ENCODE measurements at regions not wholly inside any gene's neighbourhood (a gene's known extent, or its start where the extent isn't known, plus 50 kb on each side); places are given as distances from the start of the nearest gene placed in this dataset.

- DNase-seq (no peak), ATAC-seq (no peak)
- intact Hi-C loops (cut with micrococcal nuclease), result no loop called here
These were observed 125.8 kb upstream of the PCDH9 start for GRCh38 chr13:67355812-67356476.

- DNase-seq (no peak), ATAC-seq (no peak)
- intact Hi-C loops (cut with micrococcal nuclease), result no loop called here
These were observed 123.8 kb upstream of the PCDH9 start for GRCh38 chr13:67353941-67354340.

- intact Hi-C loops (cut with micrococcal nuclease), result no loop called here
- ATAC-seq, result no peak
- no peak for DNase-seq
These were observed 122.9 kb upstream of the PCDH9 start for GRCh38 chr13:67353031-67353430.

GRCh38 chr13:67351909-67352308 is 121.8 kb upstream of the PCDH9 start:
- intact Hi-C loops (cut with micrococcal nuclease), result no loop called here
- DNase-seq (no peak), ATAC-seq (no peak)

GRCh38 chr13:67351114-67351513 is 121.0 kb upstream of the PCDH9 start:
- intact Hi-C loops (cut with micrococcal nuclease), result no loop called here
- no peak for ATAC-seq
- DNase-seq, result no peak

GRCh38 chr13:67343777-67344176 is 113.6 kb upstream of the PCDH9 start:
- intact Hi-C loops (cut with micrococcal nuclease), result no loop called here
- ATAC-seq (no peak), DNase-seq (no peak)

GRCh38 chr13:67341406-67341805 is 111.3 kb upstream of the PCDH9 start:
- DNase-seq, result no peak
- ATAC-seq, result no peak
- intact Hi-C loops (cut with micrococcal nuclease), result no loop called here

GRCh38 chr13:67330149-67330548 is 100.0 kb upstream of the PCDH9 start:
- no peak for ATAC-seq
- DNase-seq, result no peak
- intact Hi-C loops (cut with micrococcal nuclease), result no loop called here

GRCh38 chr13:67328895-67329294 is 98.8 kb upstream of the PCDH9 start:
- intact Hi-C loops (cut with micrococcal nuclease), result no loop called here
- ATAC-seq, result no peak
- DNase-seq, result no peak

- ATAC-seq (no peak), DNase-seq (no peak)
- intact Hi-C loops (cut with micrococcal nuclease), result no loop called here
These were observed 88.7 kb upstream of the PCDH9 start for GRCh38 chr13:67318860-67319259.

GRCh38 chr13:67318398-67318797 is 88.3 kb upstream of the PCDH9 start:
- intact Hi-C loops (cut with micrococcal nuclease), result no loop called here
- ATAC-seq, result no peak

GRCh38 chr13:67314405-67314804 is 84.3 kb upstream of the PCDH9 start:
- ATAC-seq (peak; percentile 67), DNase-seq (no peak)
- intact Hi-C loops (cut with micrococcal nuclease), result no loop called here

More at GRCh38 chr13:67318398-67318797, 88.3 kb upstream of the PCDH9 start:
- no peak for DNase-seq

GRCh38 chr13:67308004-67308772 is 78.1 kb upstream of the PCDH9 start:
- ATAC-seq (no peak), DNase-seq (no peak)
- intact Hi-C loops (cut with micrococcal nuclease), result no loop called here

- intact Hi-C loops (cut with micrococcal nuclease), result no loop called here
- DNase-seq, result no peak
- no peak for ATAC-seq
These were observed 76.6 kb upstream of the PCDH9 start for GRCh38 chr13:67306742-67307141.

GRCh38 chr13:67303661-67304333 is 73.7 kb upstream of the PCDH9 start:
- ATAC-seq, result no peak
- intact Hi-C loops (cut with micrococcal nuclease), result no loop called here

GRCh38 chr13:67299751-67300150 is 69.6 kb upstream of the PCDH9 start:
- DNase-seq (no peak), ATAC-seq (no peak)
- intact Hi-C loops (cut with micrococcal nuclease), result no loop called here

More at GRCh38 chr13:67303661-67304333, 73.7 kb upstream of the PCDH9 start:
- no peak for DNase-seq

- no peak for ATAC-seq
- intact Hi-C loops (cut with micrococcal nuclease), result no loop called here
These were observed 69.0 kb upstream of the PCDH9 start for GRCh38 chr13:67299072-67299635.

GRCh38 chr13:67298297-67298696 is 68.2 kb upstream of the PCDH9 start:
- DNase-seq (no peak), ATAC-seq (no peak)
- intact Hi-C loops (cut with micrococcal nuclease), result no loop called here

More at GRCh38 chr13:67299072-67299635, 69.0 kb upstream of the PCDH9 start:
- DNase-seq, result no peak

- intact Hi-C loops (cut with micrococcal nuclease), result no loop called here
- no peak for DNase-seq
- no peak for ATAC-seq
These were observed 66.4 kb upstream of the PCDH9 start for GRCh38 chr13:67296511-67296910.

- intact Hi-C loops (cut with micrococcal nuclease), result no loop called here
- ATAC-seq (no peak), DNase-seq (no peak)
These were observed 62.8 kb upstream of the PCDH9 start for GRCh38 chr13:67292886-67293285.

All from left ventricle myocardium superior (tissue), 1 donor.